AG09319 (cell line): ENCODE measurements at regions not wholly inside any gene's neighbourhood (a gene's known extent, or its start where the extent isn't known, plus 50 kb on each side); places are given as distances from the start of the nearest gene placed in this dataset.

ENCODE experiments used
- DNase-seq: peaks from one replicate; pipeline ENCODE4 v3.0.0-alpha.2; 2010; ENCODE audit warnings: low read depth; ENCODE audit errors: extremely low read depth
- CTCF ChIP-seq: IDR thresholded peaks from 2 replicates; pipeline ENCODE4 v1.5.1; 2011; ENCODE audit warnings: low read depth, mild to moderate bottlenecking, inconsistent platforms, low read length, moderate library complexity

- no peak for TF ChIP-seq CTCF
- DNase-seq = peak; percentile 28
Observed at GRCh38 chr5:173477345-173478040, 139.0 kb downstream of the BOD1 start.

GRCh38 chr5:173475780-173476179, 140.7 kb downstream of the BOD1 start:
- no peak for DNase-seq

GRCh38 chr5:173474881-173475287, 141.6 kb downstream of the BOD1 start:
- peak; percentile 27 for DNase-seq
- no peak for TF ChIP-seq CTCF

More at GRCh38 chr5:173475780-173476179, 140.7 kb downstream of the BOD1 start:
- no peak for TF ChIP-seq CTCF

GRCh38 chr5:173473288-173473687, 143.2 kb downstream of the BOD1 start:
- DNase-seq = no peak
- TF ChIP-seq CTCF = no peak

- DNase-seq = no peak
- TF ChIP-seq CTCF = no peak
Observed at GRCh38 chr5:173472784-173473278, 143.6 kb downstream of the BOD1 start.

GRCh38 chr5:173472164-173472563, 143.9 kb upstream of the STC2 start:
- peak; percentile 81 for DNase-seq

More at GRCh38 chr5:173472164-173472563, 143.9 kb upstream of the STC2 start:
- TF ChIP-seq CTCF = no peak
